Retinal pigment epithelial cell (primary cell): ENCODE measurements at regions not wholly inside any gene's neighbourhood (a gene's known extent, or its start where the extent isn't known, plus 50 kb on each side); places are given as distances from the start of the nearest gene placed in this dataset.

ENCODE experiments used
- DNase-seq: peaks from one replicate; pipeline ENCODE4 v3.0.0-alpha.2; 2010; ENCODE audit warnings: low read depth
- H3K4me3 ChIP-seq: 2 replicates; pipeline ENCODE4 v1.5.1; 2011; ENCODE audit warnings: mild to moderate bottlenecking, low read length, control low read depth, moderate library complexity
- CTCF ChIP-seq: conservative IDR thresholded peaks from 2 replicates; pipeline ENCODE4 v1.5.1; 2011; ENCODE audit warnings: low read depth, low read length, control low read depth, inconsistent platforms

DNA sequence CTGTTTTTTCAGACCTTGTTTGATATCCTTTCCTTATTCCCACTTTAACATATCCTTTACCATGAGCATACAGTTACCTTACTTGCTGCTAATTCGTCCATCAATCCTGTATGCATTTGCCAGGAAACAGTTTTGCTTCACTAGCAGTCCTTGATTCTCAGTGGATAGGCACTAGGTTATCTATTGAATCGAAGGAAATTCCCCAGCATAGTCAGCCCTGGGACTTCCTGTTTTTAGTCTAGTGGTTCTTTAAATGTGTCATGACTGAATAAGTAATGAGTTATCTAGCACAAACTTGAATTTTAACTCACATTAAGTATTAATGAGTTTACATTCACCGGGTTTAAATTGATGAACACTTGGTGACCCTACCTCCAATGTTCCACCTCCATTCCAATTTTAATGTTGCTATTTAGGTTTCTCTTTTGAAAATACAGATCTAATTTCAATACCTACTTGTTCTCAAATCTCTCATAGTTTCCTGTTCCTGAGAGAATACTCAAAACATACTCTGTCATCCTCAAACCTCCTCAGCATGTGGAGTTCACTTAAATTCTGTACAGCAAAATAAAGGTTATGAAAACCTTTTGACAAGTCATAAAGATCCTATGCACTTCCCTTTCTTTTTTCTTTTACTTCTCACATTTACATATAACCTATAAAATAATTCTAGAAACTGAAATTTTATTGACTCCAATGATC is 1375.1 kb upstream of the TENM4 start:
- DNase-seq: no peak
- no peak overlapping the region for H3K4me3 ChIP-seq
- no peak for TF ChIP-seq CTCF

DNA sequence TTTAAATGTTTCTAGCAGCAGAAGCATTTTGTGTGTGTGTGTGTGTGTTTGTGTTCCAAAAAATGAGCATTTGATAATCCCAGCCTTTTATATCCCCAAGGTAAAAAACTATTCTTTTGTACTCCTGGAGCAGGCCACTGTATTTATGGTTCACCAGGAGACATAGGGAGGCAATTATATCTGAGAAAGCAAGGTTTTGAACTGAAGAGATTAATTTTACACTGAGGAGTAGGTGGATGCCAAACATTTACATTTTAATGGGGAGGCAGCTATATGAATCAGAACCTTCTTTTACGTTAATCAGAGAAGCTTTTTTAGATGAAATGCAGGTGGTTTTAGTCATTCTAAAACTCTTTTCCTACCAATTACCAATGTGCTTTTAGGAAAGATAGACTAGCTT is 1374.0 kb upstream of the TENM4 start:
- DNase-seq: no peak
- no peak overlapping the region for H3K4me3 ChIP-seq
- no peak for TF ChIP-seq CTCF

DNA sequence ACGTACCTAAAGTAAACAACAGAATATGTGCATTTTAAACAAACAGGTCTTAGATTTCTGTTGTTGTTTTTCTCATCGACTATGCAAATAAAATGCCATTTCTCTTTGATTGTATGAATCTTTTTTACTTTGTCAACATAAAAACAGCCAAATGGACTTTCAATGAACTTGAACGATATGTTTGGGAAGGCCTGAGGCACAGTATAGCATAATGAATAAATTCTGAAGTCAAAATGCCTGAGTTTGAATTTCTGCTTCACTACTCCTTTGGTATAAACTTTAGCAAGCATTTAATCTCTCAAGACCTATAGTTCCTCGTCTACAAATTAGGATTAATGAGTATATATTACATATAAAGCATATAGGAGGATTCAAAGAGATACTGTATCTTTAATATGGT is 1369.9 kb upstream of the TENM4 start:
- DNase-seq: no peak
- no peak for TF ChIP-seq CTCF

DNA sequence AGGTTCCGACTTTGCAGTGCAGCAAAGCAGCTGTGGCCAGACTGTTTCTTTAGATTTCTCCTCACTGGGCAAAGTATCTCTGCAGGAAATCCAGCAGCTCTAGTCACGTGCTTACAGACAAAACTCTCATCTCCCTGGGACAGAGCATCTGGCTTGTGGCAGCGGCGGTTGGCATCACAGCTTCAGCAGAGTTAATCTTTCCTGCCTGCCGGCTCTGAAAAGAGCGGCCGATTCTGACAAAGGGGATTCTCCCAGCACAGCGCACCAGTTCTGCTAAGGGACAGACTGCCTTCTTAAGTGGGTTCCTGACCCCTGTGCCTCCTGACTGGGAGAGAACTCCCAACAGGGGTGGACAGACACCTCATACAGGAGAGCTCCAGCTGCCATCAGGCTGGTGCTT is 1357.3 kb upstream of the TENM4 start:
- no peak for TF ChIP-seq CTCF
- DNase-seq: no peak
- H3K4me3 ChIP-seq: no peak overlapping the region

More for the DNA sequence above, 1369.9 kb upstream of the TENM4 start:
- no peak overlapping the region for H3K4me3 ChIP-seq

- no peak for DNase-seq
- TF ChIP-seq CTCF: no peak
- H3K4me3 ChIP-seq: no peak overlapping the region
Measured at GRCh38 chr11:80783561-80783960, 1342.7 kb upstream of the TENM4 start.

- H3K4me3 ChIP-seq: no peak overlapping the region
- no peak for TF ChIP-seq CTCF
- DNase-seq: no peak
Measured at GRCh38 chr11:80782135-80782885, 1341.5 kb upstream of the TENM4 start.
